Colonic mucosa (tissue), 4 donors: ENCODE measurements at regions not wholly inside any gene's neighbourhood (a gene's known extent, or its start where the extent isn't known, plus 50 kb on each side); places are given as distances from the start of the nearest gene placed in this dataset.
A peak's percentile ranks its signal among the peaks of the same experiment; 100 is the strongest.

Source experiments
- DNase-seq: peaks from one replicate; pipeline ENCODE4 v3.0.0-alpha.2; 2020
- H3K27ac ChIP-seq: fragments of 200-600 bp; one replicate; pipeline ENCODE4 v1.8.0; 2021
- H3K27me3 ChIP-seq: fragments of 200-600 bp; one replicate; pipeline ENCODE4 v1.8.0; 2021
- H3K36me3 ChIP-seq: fragments of 200-600 bp; one replicate; pipeline ENCODE4 v1.8.0; 2021
- H3K4me1 ChIP-seq: fragments of 200-600 bp; one replicate; pipeline ENCODE4 v1.8.0; 2021; ENCODE audit warnings: mild to moderate bottlenecking
- H3K4me3 ChIP-seq: fragments of 200-600 bp; one replicate; pipeline ENCODE4 v1.8.0; 2021
- H3K9ac ChIP-seq, 2 donors: one replicate each; pipeline ENCODE4 v1.7.0; 2013; ENCODE audit warnings: control low read depth in 2 of 2, low read depth in 2 of 2, low read length in 2 of 2
- H3K9me3 ChIP-seq: fragments of 200-600 bp; one replicate; pipeline ENCODE4 v1.8.0; 2021
- CTCF ChIP-seq: fragments of 200-600 bp; IDR thresholded peaks from one replicate; pipeline ENCODE4 v1.8.0; 2022; ENCODE audit warnings: antibody characterized with exemption, mild to moderate bottlenecking
- intact Hi-C: fragments of 100-400 bp; cut with DNase I; formaldehyde crosslinking; loops from one replicate; pipeline ENCODE4 v1.14.1; 2022
- donor health status: healthy.
- donor health status: DM: no; HTN: no; CAD: no.
- donor health status: DM: no; HTN: no; CAD: no.

- no peak for DNase-seq
- no peaks in the 10 kb centered on the region for H3K36me3 ChIP-seq
- intact Hi-C loops: no loop called here
- H3K9me3 ChIP-seq: no peaks in the 10 kb centered on the region
- no peaks in the 10 kb centered on the region for H3K27me3 ChIP-seq
- TF ChIP-seq CTCF: no peak
- H3K27ac ChIP-seq: no peak overlapping the region
- no peaks in the 10 kb centered on the region for H3K4me1 ChIP-seq
- H3K9ac ChIP-seq: no peak overlapping the region
- no peak overlapping the region for H3K4me3 ChIP-seq
These were observed 141.9 kb upstream of the SLC7A14 start for GRCh38 chr3:170727754-170728153.

GRCh38 chr3:170726976-170727661 is 141.2 kb upstream of the SLC7A14 start:
- no peak overlapping the region for H3K4me3 ChIP-seq
- H3K9me3 ChIP-seq: no peaks in the 10 kb centered on the region
- H3K36me3 ChIP-seq: no peaks in the 10 kb centered on the region
- no peak overlapping the region for H3K9ac ChIP-seq
- no peak overlapping the region for H3K27ac ChIP-seq
- TF ChIP-seq CTCF: no peak
- intact Hi-C loops: no loop called here
- H3K27me3 ChIP-seq: no peaks in the 10 kb centered on the region
- no peaks in the 10 kb centered on the region for H3K4me1 ChIP-seq
- DNase-seq: no peak

GRCh38 chr3:170725285-170725731 is 139.4 kb upstream of the SLC7A14 start:
- TF ChIP-seq CTCF: no peak
- intact Hi-C loops: no loop called here
- Histone ChIP-seq H3K4me3 (no peak overlapping the region), H3K27me3 (no peaks in the 10 kb centered on the region), H3K9ac (no peak overlapping the region), H3K9me3 (no peaks in the 10 kb centered on the region), H3K36me3 (no peaks in the 10 kb centered on the region), H3K4me1 (no peaks in the 10 kb centered on the region), H3K27ac (no peak overlapping the region)
- no peak for DNase-seq

GRCh38 chr3:170724599-170725280 is 138.9 kb upstream of the SLC7A14 start:
- Histone ChIP-seq H3K4me3 (no peak overlapping the region), H3K27ac (no peak overlapping the region), H3K36me3 (no peaks in the 10 kb centered on the region), H3K9ac (no peak overlapping the region), H3K27me3 (no peaks in the 10 kb centered on the region), H3K9me3 (no peaks in the 10 kb centered on the region), H3K4me1 (no peaks in the 10 kb centered on the region)
- TF ChIP-seq CTCF: no peak
- peak; percentile 26 for DNase-seq
- intact Hi-C loops: no loop called here

GRCh38 chr3:170723241-170723640 is 137.4 kb upstream of the SLC7A14 start:
- Histone ChIP-seq H3K27me3 (no peaks in the 10 kb centered on the region), H3K9me3 (no peaks in the 10 kb centered on the region), H3K4me3 (no peak overlapping the region), H3K4me1 (no peaks in the 10 kb centered on the region), H3K9ac (no peak overlapping the region), H3K27ac (no peak overlapping the region), H3K36me3 (no peaks in the 10 kb centered on the region)
- intact Hi-C loops: no loop called here
- no peak for DNase-seq
- no peak for TF ChIP-seq CTCF
